ENCODE measurements at regions not wholly inside any gene's neighbourhood (a gene's known extent, or its start where the extent isn't known, plus 50 kb on each side); places are given as distances from the start of the nearest gene placed in this dataset.
"Not testable (repeated sequence)": the region's sequence is repeated elsewhere in the genome, so short reads cannot be mapped to it uniquely, and the experiment has no call there.

GRCh38 chr9:38945929-38946570 is 226.1 kb upstream of the FAM240B start:
- DNase-seq (ENCODE audit: low read depth, low spot score); H3K79me2 ChIP-seq (ENCODE audit: control insufficient read depth, insufficient read depth, low read length); intact Hi-C loops (cut with micrococcal nuclease); BruUV-seq (replicated peaks); H3K9me1 ChIP-seq (replicated peaks; ENCODE audit: control insufficient read depth, extremely low read depth, insufficient read depth, low read length); H3K36me3 ChIP-seq (ENCODE audit: control insufficient read depth in 2 of 2, extremely low read depth in 1 of 2, insufficient read depth in 2 of 2, low read length in 2 of 2); H3K9ac ChIP-seq (replicated peaks; ENCODE audit: extremely low read depth, insufficient read depth, low read length); H4K20me1 ChIP-seq (replicated peaks; ENCODE audit: control insufficient read depth, extremely low read depth, insufficient read depth, low read length); H3K4me2 ChIP-seq (ENCODE audit: insufficient read depth, low read length); H2AFZ ChIP-seq (ENCODE audit: low read depth, low read length); H3K9me3 ChIP-seq (replicated peaks; ENCODE audit: control insufficient read depth, insufficient read depth, low read length); H3K27me3 ChIP-seq (ENCODE audit: control insufficient read depth in 2 of 2, insufficient read depth in 2 of 2, low read length in 2 of 2); H3K27ac ChIP-seq (ENCODE audit: insufficient read depth, low read depth, low read length); FAIRE-seq; CTCF ChIA-PET; dilution Hi-C loops (cut with MboI; ENCODE audit: extremely low pct_ligation_motif_present, low sequenced_read_pairs); POLR2A ChIA-PET; H3K4me3 ChIP-seq (replicated peaks in 1 of 3; ENCODE audit: insufficient read depth in 1 of 3, low read depth in 1 of 3, low read length in 3 of 3); H3K4me1 ChIP-seq (ENCODE audit: control insufficient read depth, extremely low read depth, insufficient read depth, low read length): not testable (repeated sequence)

DNA sequence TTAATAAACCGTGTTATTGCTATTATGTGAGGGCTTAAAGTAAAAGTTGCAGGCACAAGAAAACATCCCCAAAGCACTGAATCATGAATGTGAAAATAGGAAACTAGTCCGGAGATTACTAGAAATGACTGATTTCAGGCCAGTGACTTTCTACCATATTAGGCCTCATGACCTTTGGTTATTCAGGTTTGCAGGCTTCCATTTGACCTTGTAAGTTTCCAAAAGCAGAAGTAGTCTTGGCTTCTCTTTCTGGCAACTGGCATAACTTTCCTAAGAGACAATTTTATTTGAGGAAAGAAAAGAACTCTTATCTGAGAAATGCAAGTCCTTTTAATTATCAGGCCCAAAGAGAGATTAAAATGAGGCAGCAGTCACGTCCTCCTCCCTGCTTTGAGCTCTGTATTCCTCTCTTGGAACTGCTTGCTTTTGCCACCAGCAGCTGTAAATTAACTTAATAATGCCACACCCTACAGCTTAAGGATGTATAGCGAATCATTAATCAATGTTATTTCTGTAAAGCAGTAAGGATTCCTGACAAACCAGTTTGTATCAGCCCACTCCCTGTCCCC is 225.0 kb upstream of the FAM240B start:
- DNase-seq (ENCODE audit: low read depth, low spot score); CTCF ChIA-PET; H3K4me3 ChIP-seq (replicated peaks in 1 of 3; ENCODE audit: insufficient read depth in 1 of 3, low read depth in 1 of 3, low read length in 3 of 3); FAIRE-seq; BruUV-seq (replicated peaks); H3K27me3 ChIP-seq (ENCODE audit: control insufficient read depth in 2 of 2, insufficient read depth in 2 of 2, low read length in 2 of 2); H3K36me3 ChIP-seq (ENCODE audit: control insufficient read depth in 2 of 2, extremely low read depth in 1 of 2, insufficient read depth in 2 of 2, low read length in 2 of 2); H3K9me1 ChIP-seq (replicated peaks; ENCODE audit: control insufficient read depth, extremely low read depth, insufficient read depth, low read length); H2AFZ ChIP-seq (ENCODE audit: low read depth, low read length); POLR2A ChIA-PET; H3K4me1 ChIP-seq (ENCODE audit: control insufficient read depth, extremely low read depth, insufficient read depth, low read length); H4K20me1 ChIP-seq (replicated peaks; ENCODE audit: control insufficient read depth, extremely low read depth, insufficient read depth, low read length); H3K27ac ChIP-seq (ENCODE audit: insufficient read depth, low read depth, low read length); intact Hi-C loops (cut with micrococcal nuclease); H3K9ac ChIP-seq (replicated peaks; ENCODE audit: extremely low read depth, insufficient read depth, low read length); dilution Hi-C loops (cut with MboI; ENCODE audit: extremely low pct_ligation_motif_present, low sequenced_read_pairs); H3K79me2 ChIP-seq (ENCODE audit: control insufficient read depth, insufficient read depth, low read length); H3K9me3 ChIP-seq (replicated peaks; ENCODE audit: control insufficient read depth, insufficient read depth, low read length); H3K4me2 ChIP-seq (ENCODE audit: insufficient read depth, low read length): not testable (repeated sequence)

DNA sequence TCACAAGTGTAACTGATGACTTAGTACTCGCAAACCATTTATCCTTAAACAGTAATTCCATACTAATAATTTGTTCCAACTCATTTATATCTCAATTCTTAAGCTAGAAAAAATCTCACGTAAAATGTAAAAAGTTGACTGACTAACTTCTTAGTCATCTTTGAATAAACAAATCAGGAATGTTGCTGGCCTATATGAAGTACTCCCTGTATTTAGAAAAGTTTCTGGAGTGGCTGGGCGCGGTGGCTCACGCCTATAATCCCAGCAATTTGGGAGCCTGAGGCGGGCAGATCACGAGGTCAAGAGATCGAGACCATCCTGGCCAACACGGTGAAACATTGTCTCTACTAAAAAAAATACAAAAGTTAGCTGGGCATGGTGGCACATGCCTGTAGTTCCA is 220.6 kb upstream of the FAM240B start:
- H3K27me3 ChIP-seq (ENCODE audit: control insufficient read depth in 2 of 2, insufficient read depth in 2 of 2, low read length in 2 of 2); H3K36me3 ChIP-seq (ENCODE audit: control insufficient read depth in 2 of 2, extremely low read depth in 1 of 2, insufficient read depth in 2 of 2, low read length in 2 of 2); H3K27ac ChIP-seq (ENCODE audit: insufficient read depth, low read depth, low read length); dilution Hi-C loops (cut with MboI; ENCODE audit: extremely low pct_ligation_motif_present, low sequenced_read_pairs); H3K9me3 ChIP-seq (replicated peaks; ENCODE audit: control insufficient read depth, insufficient read depth, low read length); H3K9ac ChIP-seq (replicated peaks; ENCODE audit: extremely low read depth, insufficient read depth, low read length); H3K4me2 ChIP-seq (ENCODE audit: insufficient read depth, low read length); DNase-seq (ENCODE audit: low read depth, low spot score); H4K20me1 ChIP-seq (replicated peaks; ENCODE audit: control insufficient read depth, extremely low read depth, insufficient read depth, low read length); H3K4me1 ChIP-seq (ENCODE audit: control insufficient read depth, extremely low read depth, insufficient read depth, low read length); BruUV-seq (replicated peaks); H3K9me1 ChIP-seq (replicated peaks; ENCODE audit: control insufficient read depth, extremely low read depth, insufficient read depth, low read length); FAIRE-seq; H3K4me3 ChIP-seq (replicated peaks in 1 of 3; ENCODE audit: insufficient read depth in 1 of 3, low read depth in 1 of 3, low read length in 3 of 3); POLR2A ChIA-PET; intact Hi-C loops (cut with micrococcal nuclease); H3K79me2 ChIP-seq (ENCODE audit: control insufficient read depth, insufficient read depth, low read length); CTCF ChIA-PET; H2AFZ ChIP-seq (ENCODE audit: low read depth, low read length): not testable (repeated sequence)

DNA sequence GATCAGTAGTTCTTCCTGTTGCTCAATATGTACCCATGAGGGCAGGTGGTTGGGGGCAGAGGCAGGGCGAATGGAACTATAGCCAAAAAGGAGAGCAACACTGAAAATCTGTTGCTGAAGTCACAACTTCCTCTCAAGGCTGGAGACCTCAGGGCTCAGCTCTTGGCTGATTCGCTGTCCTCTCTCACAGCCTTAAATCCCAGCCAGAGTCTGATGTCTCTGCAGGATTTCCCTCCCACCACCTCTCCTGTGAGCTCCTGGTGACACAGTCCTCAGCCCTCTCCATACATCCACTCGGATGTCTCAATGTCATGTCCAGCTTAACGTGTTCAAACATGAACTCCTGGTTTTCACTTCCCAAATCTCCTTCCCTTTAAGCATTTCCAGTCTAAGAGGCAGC is 218.7 kb upstream of the FAM240B start:
- H2AFZ ChIP-seq (ENCODE audit: low read depth, low read length); H3K4me3 ChIP-seq (replicated peaks in 1 of 3; ENCODE audit: insufficient read depth in 1 of 3, low read depth in 1 of 3, low read length in 3 of 3); H3K9ac ChIP-seq (replicated peaks; ENCODE audit: extremely low read depth, insufficient read depth, low read length); POLR2A ChIA-PET; dilution Hi-C loops (cut with MboI; ENCODE audit: extremely low pct_ligation_motif_present, low sequenced_read_pairs); H3K4me1 ChIP-seq (ENCODE audit: control insufficient read depth, extremely low read depth, insufficient read depth, low read length); BruUV-seq (replicated peaks); H3K9me1 ChIP-seq (replicated peaks; ENCODE audit: control insufficient read depth, extremely low read depth, insufficient read depth, low read length); FAIRE-seq; H3K4me2 ChIP-seq (ENCODE audit: insufficient read depth, low read length); intact Hi-C loops (cut with micrococcal nuclease); H3K36me3 ChIP-seq (ENCODE audit: control insufficient read depth in 2 of 2, extremely low read depth in 1 of 2, insufficient read depth in 2 of 2, low read length in 2 of 2); H3K79me2 ChIP-seq (ENCODE audit: control insufficient read depth, insufficient read depth, low read length); H3K9me3 ChIP-seq (replicated peaks; ENCODE audit: control insufficient read depth, insufficient read depth, low read length); H3K27me3 ChIP-seq (ENCODE audit: control insufficient read depth in 2 of 2, insufficient read depth in 2 of 2, low read length in 2 of 2); H3K27ac ChIP-seq (ENCODE audit: insufficient read depth, low read depth, low read length); DNase-seq (ENCODE audit: low read depth, low spot score); H4K20me1 ChIP-seq (replicated peaks; ENCODE audit: control insufficient read depth, extremely low read depth, insufficient read depth, low read length); CTCF ChIA-PET: not testable (repeated sequence)
